ENCODE measurements at regions not wholly inside any gene's neighbourhood (a gene's known extent, or its start where the extent isn't known, plus 50 kb on each side); places are given as distances from the start of the nearest gene placed in this dataset.
"Not testable (repeated sequence)": the region's sequence is repeated elsewhere in the genome, so short reads cannot be mapped to it uniquely, and the experiment has no call there.

DNA sequence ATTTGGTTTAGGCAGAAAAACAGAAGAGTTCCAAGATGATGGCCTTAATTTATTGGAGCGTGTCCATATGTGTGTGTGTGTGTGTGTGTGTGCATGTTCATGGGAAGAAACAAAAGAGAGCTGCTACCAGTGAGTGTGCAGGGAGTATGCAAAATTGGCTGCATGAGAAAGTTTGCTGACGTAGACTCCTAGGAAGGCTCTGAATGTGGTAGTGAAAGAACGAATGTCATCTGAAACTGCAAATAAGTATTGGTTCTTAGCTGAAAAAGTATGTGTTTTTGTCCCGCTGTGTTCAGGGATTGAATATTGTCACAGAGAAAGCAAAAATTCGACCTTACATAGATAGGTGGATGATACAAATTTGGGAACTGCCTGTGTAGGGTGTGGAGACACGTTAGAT lies 542.6 kb upstream of the COX7C start:
- DNase-seq, result no peak

DNA sequence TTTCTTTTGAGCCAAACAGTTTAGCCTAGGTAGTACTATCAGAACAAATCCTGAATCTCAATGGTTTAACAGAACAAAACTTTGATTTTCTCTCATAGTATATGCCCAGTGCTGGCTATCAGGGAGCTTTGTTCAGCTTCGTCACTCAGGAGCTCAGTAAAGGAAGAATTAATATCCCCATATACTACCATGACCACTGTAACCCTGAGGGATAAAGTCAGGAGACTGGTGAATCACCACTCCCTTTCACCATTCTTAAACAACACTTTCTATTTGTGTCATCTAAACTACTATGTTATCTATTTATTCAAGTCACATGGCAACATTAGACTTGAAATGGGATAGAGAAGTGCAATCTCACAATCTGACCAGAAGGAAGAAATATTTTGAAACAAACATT lies 522.6 kb upstream of the COX7C start:
- no peak for DNase-seq

DNA sequence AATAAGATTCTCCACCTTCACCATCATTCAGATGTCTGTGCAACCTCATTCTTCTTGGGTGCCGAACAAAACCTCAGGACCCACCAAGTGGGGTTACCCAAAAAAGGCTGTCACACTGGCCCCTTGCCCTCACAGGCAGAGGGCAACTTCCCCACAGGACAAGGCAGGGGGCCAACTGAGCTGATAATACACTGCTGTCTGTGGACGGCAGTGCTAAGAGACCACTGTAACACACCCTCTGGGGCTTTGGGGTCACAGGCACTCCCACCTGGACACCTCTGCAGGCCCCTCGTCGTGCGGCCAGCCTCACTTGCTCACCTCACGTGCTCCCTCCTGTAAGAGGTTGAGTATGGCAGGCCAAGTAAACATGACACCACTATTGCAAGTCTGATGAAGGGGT lies 515.8 kb upstream of the COX7C start:
- no peak for DNase-seq

GRCh38 chr5:86108825-86109224 lies 508.9 kb upstream of the COX7C start:
- no peak for DNase-seq

GRCh38 chr5:86112249-86112648 lies 505.5 kb upstream of the COX7C start:
- DNase-seq, result no peak

DNA sequence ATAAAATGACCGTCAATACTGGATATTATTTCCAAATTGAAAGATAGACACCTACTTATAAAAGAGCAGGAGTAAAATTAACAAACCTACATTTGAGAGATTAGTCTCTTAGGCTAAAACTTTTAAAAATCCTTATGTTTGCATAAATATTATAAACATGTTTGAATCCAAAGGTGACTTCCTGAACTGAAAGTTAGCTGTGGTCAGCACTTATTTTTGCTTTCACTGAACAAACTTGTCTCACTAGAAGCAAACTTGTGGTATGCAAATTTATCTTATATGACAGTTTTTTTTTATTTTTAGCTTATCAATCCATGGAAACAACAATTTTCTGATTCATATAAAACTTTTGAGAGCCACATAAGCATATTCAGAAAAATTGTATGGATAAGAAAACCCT lies 502.6 kb upstream of the COX7C start:
- no peak for DNase-seq

DNA sequence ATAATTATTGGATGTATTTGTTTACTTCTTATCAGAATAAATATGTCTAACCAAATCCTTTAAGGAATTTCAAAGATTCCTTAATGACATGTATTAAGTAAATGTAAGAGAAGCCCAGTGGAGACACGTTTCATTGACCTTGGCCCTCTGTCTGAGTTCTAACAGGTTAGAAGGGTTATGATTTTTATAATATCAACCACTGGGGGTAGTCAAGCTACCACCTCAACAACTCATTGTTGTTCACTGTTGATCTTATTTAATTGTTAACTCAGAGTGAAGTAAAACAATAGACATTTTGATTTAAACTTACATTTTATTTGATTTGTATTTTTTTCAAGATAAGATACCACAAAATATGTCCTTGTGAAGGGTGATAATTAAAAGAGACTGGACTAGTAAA lies 499.2 kb upstream of the COX7C start:
- peak in 1 of 2 experiments; percentile 22 for DNase-seq

DNA sequence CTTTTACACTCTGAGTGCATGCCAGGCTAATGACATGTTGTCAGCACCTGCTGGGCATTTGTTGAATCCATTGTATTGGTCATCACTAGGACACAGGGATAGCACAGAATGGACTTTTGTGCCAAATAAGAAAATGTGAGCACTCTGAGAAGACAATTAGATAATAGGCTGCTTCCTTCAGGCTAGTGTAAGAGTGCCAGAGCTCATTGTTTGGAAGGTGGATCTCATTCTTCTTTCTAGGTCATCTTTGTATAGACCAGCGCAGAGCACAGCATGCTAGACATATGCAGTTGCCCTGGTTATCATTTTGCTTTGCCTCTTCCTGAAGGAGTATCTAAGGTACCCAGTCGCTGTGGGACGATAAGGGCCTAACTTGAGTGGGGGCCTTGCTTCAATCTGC lies 493.4 kb upstream of the COX7C start:
- no peak for DNase-seq

- DNase-seq, result no peak
These were observed 491.8 kb upstream of the COX7C start for GRCh38 chr5:86125731-86126601.

- no peak for DNase-seq
These were observed 490.0 kb upstream of the COX7C start for GRCh38 chr5:86127696-86128095.

- DNase-seq, result no peak
These were observed 488.7 kb upstream of the COX7C start for GRCh38 chr5:86129009-86129408.

DNA sequence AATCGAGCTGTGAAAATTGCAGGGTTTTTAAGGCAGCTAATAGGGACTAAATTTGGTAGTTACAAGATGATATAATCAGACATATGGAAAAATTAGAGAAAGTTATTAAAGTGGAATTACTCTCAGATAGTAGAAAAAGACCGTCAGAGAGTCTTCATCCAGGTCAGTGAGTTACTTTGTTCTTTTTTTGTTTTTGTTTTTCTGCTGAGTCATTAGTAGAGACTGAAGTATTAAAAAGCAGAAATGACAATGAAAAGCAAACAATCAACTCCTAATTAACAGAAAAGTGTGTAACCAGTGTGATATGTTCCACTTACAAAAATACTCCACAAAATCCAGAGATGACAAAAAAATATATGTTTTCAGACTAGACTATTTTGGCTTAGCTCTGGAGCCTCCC lies 480.4 kb upstream of the COX7C start:
- no peak for DNase-seq

- no peak for DNase-seq
These were observed 473.9 kb upstream of the COX7C start for GRCh38 chr5:86143837-86144236.

GRCh38 chr5:86152988-86153560 lies 464.7 kb upstream of the COX7C start:
- DNase-seq, result no peak

DNA sequence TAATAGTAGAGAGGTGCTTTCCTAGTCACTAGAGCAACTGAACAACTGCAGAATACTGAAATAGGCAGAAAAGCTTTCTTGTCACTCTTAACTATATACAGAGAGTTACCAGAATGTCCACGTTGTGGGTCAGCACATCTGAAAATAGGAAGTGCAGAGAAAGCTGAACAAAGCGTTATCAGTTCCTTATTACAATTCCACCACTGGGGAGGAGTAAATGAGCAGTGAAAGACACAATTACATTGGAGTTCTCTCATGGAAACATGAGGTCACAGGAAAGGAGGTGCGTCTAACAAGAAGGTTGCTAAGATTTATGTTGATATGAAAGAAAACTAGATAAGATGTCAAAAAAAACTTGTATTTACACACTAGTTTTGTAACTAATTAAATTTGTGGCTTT lies 461.9 kb upstream of the COX7C start:
- no peak for DNase-seq

GRCh38 chr5:86170194-86170593 lies 447.5 kb upstream of the COX7C start:
- DNase-seq, result no peak

DNA sequence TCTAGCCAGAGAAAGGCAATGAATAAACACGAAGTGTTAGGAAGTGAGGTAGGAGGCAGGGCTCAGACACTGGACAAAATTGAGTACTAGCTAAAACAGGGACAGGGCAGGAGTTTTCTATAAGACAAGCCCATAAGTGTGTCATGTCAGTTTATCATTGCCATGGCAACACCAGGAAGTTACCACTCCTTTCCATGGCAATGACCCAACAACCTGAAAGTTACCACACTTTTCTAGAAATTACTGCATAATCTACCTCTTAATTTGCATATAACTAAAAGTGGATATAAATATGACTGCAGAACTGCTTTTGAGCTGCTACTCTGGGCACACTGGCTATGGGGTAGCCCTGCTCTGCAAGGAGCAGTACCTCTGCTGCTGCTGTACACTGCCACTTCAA lies 442.5 kb upstream of the COX7C start:
- peak in 1 of 2 experiments; percentile 20 for DNase-seq

- DNase-seq, result no peak
These were observed 418.5 kb upstream of the COX7C start for GRCh38 chr5:86199287-86199686.

- no peak for DNase-seq
These were observed 389.6 kb upstream of the COX7C start for GRCh38 chr5:86228147-86228546.

DNA sequence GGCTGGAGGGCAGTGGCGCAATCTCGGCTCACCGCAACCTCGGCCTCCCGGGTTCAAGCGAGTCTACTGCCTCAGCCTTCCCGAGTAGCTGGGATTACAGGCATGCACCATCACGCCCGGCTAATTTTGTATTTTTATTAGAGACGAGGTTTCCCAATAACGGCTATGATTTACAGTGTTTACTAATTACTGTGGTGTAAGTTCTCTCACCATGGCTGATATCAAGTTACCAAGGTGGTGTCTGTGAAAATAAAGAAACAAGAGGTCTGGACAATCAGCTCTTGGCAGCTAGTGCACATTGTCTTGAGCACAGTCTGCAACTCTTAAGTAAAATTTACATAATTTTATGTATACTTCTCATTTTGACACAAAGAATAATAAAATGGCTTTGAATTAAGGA lies 385.5 kb upstream of the COX7C start:
- no peak for DNase-seq

- no peak for DNase-seq
These were observed 373.6 kb upstream of the COX7C start for GRCh38 chr5:86244153-86244552.

DNA sequence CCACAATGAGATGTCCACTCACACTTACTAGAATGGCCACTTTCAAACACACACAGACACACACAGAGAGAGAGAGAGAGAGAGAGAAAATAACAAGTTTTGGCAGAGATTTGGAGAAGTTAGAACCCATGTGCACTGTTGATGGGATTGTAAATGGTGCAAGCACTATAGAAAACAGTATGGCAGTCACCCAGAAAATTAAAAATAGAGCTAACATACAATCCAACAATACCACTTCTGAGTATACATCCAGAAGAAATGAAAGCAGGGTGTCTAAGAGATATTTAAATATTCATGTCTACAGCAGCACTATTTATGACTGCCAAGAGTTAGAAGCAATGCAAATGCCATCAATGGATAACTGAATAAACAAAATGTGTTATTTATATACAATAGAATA lies 359.9 kb upstream of the COX7C start:
- DNase-seq, result no peak

DNA sequence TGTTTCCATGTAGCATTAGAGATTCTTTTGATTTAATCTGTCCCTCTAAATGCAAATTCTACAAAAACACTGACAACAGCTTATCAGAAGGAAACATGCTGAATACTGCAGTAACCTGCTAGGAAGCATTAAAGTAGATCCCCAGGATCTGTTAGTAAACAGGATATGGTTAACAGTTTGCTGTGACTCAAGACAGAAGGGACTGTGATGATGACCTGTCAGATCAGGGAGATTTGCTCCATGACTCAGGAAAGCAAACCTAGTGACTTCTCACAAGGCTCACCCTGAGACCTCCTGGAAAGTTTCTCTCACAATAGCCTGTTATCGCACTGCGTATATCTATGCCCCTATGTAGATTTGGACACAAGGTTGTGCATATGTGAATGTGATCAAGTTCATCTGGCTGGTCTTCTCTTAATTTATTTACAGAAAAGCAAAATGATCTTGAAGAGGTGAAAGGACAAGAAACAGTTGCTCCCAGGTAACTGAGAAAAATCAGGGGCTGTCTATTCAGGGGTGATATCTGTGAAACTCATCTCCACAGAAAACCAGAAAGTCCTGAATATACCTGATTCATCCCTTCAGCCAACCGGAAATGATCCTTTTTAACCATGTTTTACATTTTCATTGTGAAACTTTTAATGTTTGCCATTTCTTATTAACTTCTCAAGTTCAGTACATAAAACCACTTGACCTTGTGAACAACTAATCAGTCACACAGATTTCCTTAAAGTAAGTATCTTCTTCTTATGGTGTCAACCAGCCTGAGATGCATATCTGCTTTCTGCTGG lies 333.1 kb upstream of the COX7C start:
- not testable (repeated sequence) for DNase-seq

DNA sequence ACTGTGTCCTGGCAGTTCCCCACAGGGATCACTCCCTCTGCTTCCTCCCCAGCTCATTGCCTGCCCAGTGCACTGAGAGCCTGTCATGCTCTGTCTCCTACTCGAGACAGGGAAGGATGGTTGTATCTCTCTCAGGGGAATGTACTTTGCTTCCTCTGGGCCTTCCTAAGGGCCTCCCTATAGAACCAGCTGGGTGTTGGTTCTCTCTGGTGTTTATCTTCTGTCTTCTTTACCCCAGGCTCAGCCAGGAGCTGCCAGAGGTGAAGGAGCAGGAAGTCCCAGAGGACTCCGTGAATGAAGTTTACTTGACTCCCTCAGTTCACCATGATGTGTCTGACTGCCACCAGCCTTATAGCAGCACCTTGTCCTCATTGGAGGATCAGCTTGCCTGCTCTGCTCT lies 330.3 kb upstream of the COX7C start:
- not testable (repeated sequence) for DNase-seq
